ENCODE measurements at regions not wholly inside any gene's neighbourhood (a gene's known extent, or its start where the extent isn't known, plus 50 kb on each side); places are given as distances from the start of the nearest gene placed in this dataset.

- H3K27ac ChIP-seq: no peak overlapping the region
- no peaks in the 10 kb centered on the region for H3K4me1 ChIP-seq
- intact Hi-C loops (cut with DNase I): no loop called here
- no peak overlapping the region for H3K4me3 ChIP-seq
- H3K27me3 ChIP-seq: peaks cover 0 to 5% (median 0%) of the 10 kb centered on the region in 9 donors
- H3K36me3 ChIP-seq: no peaks in the 10 kb centered on the region
- DNase-seq (no peak), ATAC-seq (no peak)
- TF ChIP-seq POLR2A (IDR thresholded peaks at IDR 0.05) (no peak), CTCF (IDR thresholded peaks at IDR 0.05) (no peak)
- 35 to 48% (median 40%) methylated on average over 4 of the region's 4 CpGs for WGBS, 4 donors
- no peaks in the 10 kb centered on the region for H3K9me3 ChIP-seq
Observed at GRCh38 chr16:6892966-6893365, 439.7 kb upstream of the RBFOX1 start.

GRCh38 chr16:6891496-6891895, 441.1 kb upstream of the RBFOX1 start:
- TF ChIP-seq CTCF (IDR thresholded peaks at IDR 0.05): no peak
- TF ChIP-seq POLR2A (IDR thresholded peaks at IDR 0.05): no peak
- no peaks in the 10 kb centered on the region for H3K9me3 ChIP-seq
- H3K27me3 ChIP-seq: peaks cover 0 to 5% (median 0%) of the 10 kb centered on the region in 9 donors
- H3K4me1 ChIP-seq: no peaks in the 10 kb centered on the region
- DNase-seq: no peak
- H3K4me3 ChIP-seq: no peak overlapping the region
- intact Hi-C loops (cut with DNase I): no loop called here
- no peak for ATAC-seq
- WGBS, 4 donors: 59 to 76% (median 67%) methylated on average over 2 of the region's 2 CpGs
- H3K27ac ChIP-seq: no peak overlapping the region
- no peaks in the 10 kb centered on the region for H3K36me3 ChIP-seq

- H3K27me3 ChIP-seq: peaks cover 0 to 3% (median 0%) of the 10 kb centered on the region in 9 donors
- intact Hi-C loops (cut with DNase I): no loop called here
- no peak for TF ChIP-seq POLR2A (IDR thresholded peaks at IDR 0.05)
- no peak for TF ChIP-seq CTCF (IDR thresholded peaks at IDR 0.05)
- no peaks in the 10 kb centered on the region for H3K36me3 ChIP-seq
- H3K4me3 ChIP-seq: no peak overlapping the region
- no peaks in the 10 kb centered on the region for H3K4me1 ChIP-seq
- no peak for DNase-seq
- ATAC-seq: no peak
- WGBS, 4 donors: 80 to 83% (median 80%) methylated on average over 2 of the region's 2 CpGs
- no peak overlapping the region for H3K27ac ChIP-seq
- H3K9me3 ChIP-seq: no peaks in the 10 kb centered on the region
Observed at GRCh38 chr16:6888531-6888930, 444.1 kb upstream of the RBFOX1 start.

- TF ChIP-seq CTCF (IDR thresholded peaks at IDR 0.05): no peak
- no peak for TF ChIP-seq POLR2A (IDR thresholded peaks at IDR 0.05)
- DNase-seq (no peak), ATAC-seq (no peak)
- Histone ChIP-seq H3K36me3 (no peaks in the 10 kb centered on the region), H3K27ac (no peak overlapping the region), H3K9me3 (no peaks in the 10 kb centered on the region), H3K27me3 (no peaks in the 10 kb centered on the region), H3K4me1 (no peaks in the 10 kb centered on the region), H3K4me3 (no peak overlapping the region)
- WGBS, 4 donors: 70 to 81% (median 73%) methylated on average over 5 to 7 of the region's 7 CpGs
- intact Hi-C loops (cut with DNase I): no loop called here
Observed at GRCh38 chr16:6884002-6884401, 448.6 kb upstream of the RBFOX1 start.

All from heart left ventricle (tissue), 16 donors.